GM12878 (cell line): ENCODE measurements at regions not wholly inside any gene's neighbourhood (a gene's known extent, or its start where the extent isn't known, plus 50 kb on each side); places are given as distances from the start of the nearest gene placed in this dataset.

Source experiments
- ATAC-seq: fragments of 200-7000 bp; cut with Tn5 transposase; 3 replicates; pipeline ENCODE4 v1.9.1; 2020; ENCODE audit warnings: mild to moderate bottlenecking, moderate library complexity
- BruUV-seq: library from RNA; stranded (reverse); fragments of 400-500 nt; replicated peaks from 2 replicates; lab custom pipeline; 2021; lab: Mats Ljungman, UMichigan
- CTCF ChIA-PET: fragments of 300-600 bp; sonication (Branson Sonifier 250); formaldehyde crosslinking; extraction: SDS; loops from one replicate; lab custom pipeline; 2021; ENCODE audit warnings: inconsistent platforms; lab: Yijun Ruan, JAX
- POLR2A ChIA-PET: fragments of 350-600 bp; formaldehyde crosslinking; extraction: SDS; loops from one replicate; lab custom pipeline; 2021; ENCODE audit warnings: inconsistent platforms; lab: Charles Lee
- RAD21 ChIA-PET: fragments of 300-600 bp; sonication (Branson Sonifier 250); formaldehyde crosslinking; loops from one replicate; lab custom pipeline; 2023; ENCODE audit warnings: antibody characterized with exemption; ENCODE audit not compliant: unreplicated experiment; lab: Charles Lee
- SMC1A ChIA-PET: fragments of 300-600 bp; sonication (Branson Sonifier 250); formaldehyde crosslinking; loops from one replicate; lab custom pipeline; 2023; ENCODE audit not compliant: unreplicated experiment, uncharacterized antibody; lab: Charles Lee
- DNase-seq: peaks from one replicate; pipeline ENCODE4 v3.0.0-alpha.2; 2011; ENCODE audit warnings: low read depth, low spot score
- FAIRE-seq: peaks from 3 replicates; lab custom pipeline; 2011; peaks lifted over from hg19 to GRCh38; lab: Jason Lieb, UNC
- H2AFZ ChIP-seq: 2 replicates; pipeline ENCODE4 v1.6.0; 2011; ENCODE audit warnings: low read depth, low read length, control low read depth; ENCODE audit not compliant: control insufficient read depth
- H3K27ac ChIP-seq: 2 replicates; pipeline ENCODE4 v1.5.1; 2011; ENCODE audit warnings: control low read depth; ENCODE audit not compliant: control insufficient read depth, insufficient read depth
- H3K27me3 ChIP-seq, 2 experiments: replicated peaks in 1 of 2; 2 replicates each; pipeline versions ENCODE4 v1.6.0 to v1.6.1; 2011; ENCODE audit warnings: low read length in 1 of 2; ENCODE audit not compliant: control insufficient read depth in 2 of 2, insufficient read depth in 2 of 2
- H3K36me3 ChIP-seq, 2 experiments: 2 replicates each; pipeline ENCODE4 v1.5.1; 2011; ENCODE audit warnings: low read length in 1 of 2; ENCODE audit not compliant: control insufficient read depth in 2 of 2, insufficient read depth in 2 of 2
- H3K4me1 ChIP-seq: 2 replicates; pipeline ENCODE4 v1.6.1; 2011; ENCODE audit warnings: mild to moderate bottlenecking, low read length, moderate library complexity, mixed read lengths; ENCODE audit not compliant: control insufficient read depth, insufficient read depth
- H3K4me2 ChIP-seq: 2 replicates; pipeline ENCODE4 v1.6.0; 2011; ENCODE audit warnings: control low read depth; ENCODE audit not compliant: control insufficient read depth, insufficient read depth
- H3K4me3 ChIP-seq: fragments of 200-600 bp; sonication (generic); 2 replicates; pipeline ENCODE4 v1.5.1; 2016
- H3K79me2 ChIP-seq: 2 replicates; pipeline ENCODE4 v1.6.0; 2011; ENCODE audit warnings: low read length; ENCODE audit not compliant: control insufficient read depth, insufficient read depth
- H3K9ac ChIP-seq: 2 replicates; pipeline ENCODE4 v1.8.0; 2011; ENCODE audit warnings: low read length, control low read depth, mixed read lengths; ENCODE audit not compliant: control insufficient read depth, insufficient read depth
- H3K9me3 ChIP-seq: replicated peaks from 3 replicates; pipeline ENCODE4 v1.5.1; 2011; ENCODE audit warnings: mild to moderate bottlenecking, low read length; ENCODE audit not compliant: control insufficient read depth, insufficient read depth
- H4K20me1 ChIP-seq: 2 replicates; pipeline ENCODE4 v1.6.0; 2011; ENCODE audit not compliant: control insufficient read depth, insufficient read depth
- ASH2L ChIP-seq: fragments of 300-600, 200-600 bp; sonication (generic); IDR thresholded peaks from 2 replicates; pipeline ENCODE4 v1.6.1; 2017; ENCODE audit warnings: low read depth, mild to moderate bottlenecking, borderline replicate concordance
- CHD2 ChIP-seq: IDR thresholded peaks from 2 replicates; pipeline ENCODE4 v1.6.1; 2011; ENCODE audit warnings: low read depth, low read length, improper control_type of control experiment, borderline replicate concordance
- EGR1 ChIP-seq, 2 experiments: IDR thresholded peaks; 1 replicate in 1 of 2; 2 replicates in 1 of 2; pipeline ENCODE4 v1.6.1; 2011 to 2012; ENCODE audit warnings: low read depth in 2 of 2, low read length in 2 of 2, borderline replicate concordance in 1 of 2, mild to moderate bottlenecking in 1 of 2, moderate library complexity in 1 of 2
- FOS ChIP-seq: IDR thresholded peaks from 3 replicates; pipeline ENCODE4 v1.6.1; 2011; ENCODE audit warnings: borderline replicate concordance; ENCODE audit not compliant: insufficient read length; ENCODE audit errors: extremely low read depth
- IKZF1 ChIP-seq: fragments of 450-650 bp; conservative IDR thresholded peaks from 2 replicates; pipeline ENCODE4 v1.6.1; 2017; ENCODE audit warnings: antibody characterized with exemption, mild to moderate bottlenecking
- IRF4 ChIP-seq: IDR thresholded peaks from 2 replicates; pipeline ENCODE4 v1.6.1; 2011; ENCODE audit warnings: low read depth, low read length
- JUND ChIP-seq: IDR thresholded peaks from 2 replicates; pipeline ENCODE4 v1.6.1; 2012; ENCODE audit warnings: low read depth, mild to moderate bottlenecking, low read length, improper control_type of control experiment, moderate library complexity
- NR2C1 ChIP-seq: fragments of 450-650 bp; IDR thresholded peaks from 2 replicates; pipeline ENCODE4 v1.6.1; 2017; ENCODE audit warnings: antibody characterized with exemption, mild to moderate bottlenecking, moderate library complexity
- NRF1 ChIP-seq: conservative IDR thresholded peaks from 2 replicates; pipeline ENCODE4 v1.6.1; 2011; ENCODE audit warnings: mild to moderate bottlenecking, low read depth, low read length, improper control_type of control experiment
- PKNOX1 ChIP-seq: fragments of 450-650 bp; IDR thresholded peaks from 2 replicates; pipeline ENCODE4 v1.6.1; 2016; ENCODE audit warnings: mild to moderate bottlenecking
- ZNF207 ChIP-seq: fragments of 450-650 bp; IDR thresholded peaks from 2 replicates; pipeline ENCODE4 v1.6.1; 2014; ENCODE audit warnings: antibody characterized with exemption, mild to moderate bottlenecking, borderline replicate concordance
- ZNF622 ChIP-seq: fragments of 450-650 bp; IDR thresholded peaks from 2 replicates; pipeline ENCODE4 v1.6.1; 2017; ENCODE audit warnings: mild to moderate bottlenecking, inconsistent platforms
- ZNF687 ChIP-seq: fragments of 450-650 bp; IDR thresholded peaks from 2 replicates; pipeline ENCODE4 v1.6.1; 2017; ENCODE audit warnings: mild to moderate bottlenecking, moderate library complexity
- ZZZ3 ChIP-seq: IDR thresholded peaks from 2 replicates; pipeline ENCODE4 v1.6.1; 2011; ENCODE audit warnings: low read depth; ENCODE audit not compliant: control insufficient read depth, insufficient read length
- WGBS: methylation state at CpG from one replicate; pipeline ENCODE4 v1.1.6; 2016; ENCODE audit warnings: low lambda C conversion rate; ENCODE audit not compliant: insufficient replicate concordance, insufficient coverage; ENCODE audit errors: missing lambda C conversion rate; 5-methylcytosine and 5-hydroxymethylcytosine counted together
- in situ Hi-C: fragments of 300-500 bp; cut with MboI; formaldehyde crosslinking; loops from 9 replicates; pipeline ENCODE4 v1.14.3; 2018; ENCODE audit warnings: mixed read lengths
- intact Hi-C: fragments of 100-400 bp; cut with micrococcal nuclease; formaldehyde crosslinking; loops from one replicate; pipeline ENCODE4 v1.14.2; 2022; ENCODE audit not compliant: unreplicated experiment

- no TSS peak for BruUV-seq
- no peak overlapping the region for H3K4me3 ChIP-seq
- H3K9ac ChIP-seq, result no peak overlapping the region
- no peak overlapping the region for H3K27ac ChIP-seq
- peaks cover 0 to 8% of the 10 kb centered on the region in 2 experiments; a peak in 3 of 4 replicates for H3K27me3 ChIP-seq
- ChIA-PET POLR2A (no interaction called here), CTCF (no interaction called here)
- no peak for FAIRE-seq
- intact Hi-C loops, result no loop called here
- WGBS, result 0% methylated on average over 2 of the region's 2 CpGs
- H3K4me2 ChIP-seq, result no peak overlapping the region
- TF ChIP-seq NR2C1, result no peak
- TF ChIP-seq JUND, result no peak
- TF ChIP-seq ZNF207, result no peak
- no peak for TF ChIP-seq CHD2
- TF ChIP-seq, all 136 proteins: peak for 0
- in situ Hi-C loops, result no loop called here
- Histone ChIP-seq H3K4me1 (no peaks in the 10 kb centered on the region), H4K20me1 (no peaks in the 10 kb centered on the region), H3K36me3 (no peaks in the 10 kb centered on the region), H2AFZ (no peak overlapping the region), H3K79me2 (no peaks in the 10 kb centered on the region), H3K9me3 (no peaks in the 10 kb centered on the region)
- ChIA-PET SMC1A (no interaction called here), RAD21 (no interaction called here)
- DNase-seq, result no peak
- no peak for ATAC-seq
These were observed 90.1 kb upstream of the HMGA2 start for GRCh38 chr12:65734226-65734625.

- Histone ChIP-seq H3K36me3 (no peaks in the 10 kb centered on the region), H3K4me1 (no peaks in the 10 kb centered on the region), H3K27me3 (peaks cover 0 to 2% of the 10 kb centered on the region in 2 experiments; a peak in 1 of 4 replicates), H3K4me2 (no peak overlapping the region), H3K9me3 (no peaks in the 10 kb centered on the region), H3K79me2 (no peaks in the 10 kb centered on the region), H3K27ac (no peak overlapping the region), H4K20me1 (no peaks in the 10 kb centered on the region), H3K9ac (no peak overlapping the region), H2AFZ (no peak overlapping the region), H3K4me3 (no peak overlapping the region)
- DNase-seq, result no peak
- in situ Hi-C loops, result no loop called here
- intact Hi-C loops, result no loop called here
- POLR2A ChIA-PET, result no interaction called here
- CTCF ChIA-PET, result no interaction called here
- WGBS, result 63% methylated on average over 4 of the region's 4 CpGs
- SMC1A ChIA-PET, result no interaction called here
- BruUV-seq, result no TSS peak
- RAD21 ChIA-PET, result no interaction called here
- FAIRE-seq, result no peak
- ATAC-seq, result no peak
- TF ChIP-seq EGR1 (IDR thresholded peaks at IDR 0.05; ENCODE audit: borderline replicate concordance in 1 of 2, low read depth in 2 of 2, low read length in 2 of 2) (no peak), FOS (no peak), ASH2L (no peak), ZNF687 (no peak), NRF1 (no peak), IKZF1 (no peak), IRF4 (no peak), ZNF622 (no peak), PKNOX1 (no peak), ZZZ3 (no peak)
These were observed 84.7 kb upstream of the HMGA2 start for GRCh38 chr12:65739606-65740005.
